Renal pelvis (tissue), 1 donor: ENCODE measurements at regions not wholly inside any gene's neighbourhood (a gene's known extent, or its start where the extent isn't known, plus 50 kb on each side); places are given as distances from the start of the nearest gene placed in this dataset.
A peak's percentile ranks its signal among the peaks of the same experiment; 100 is the strongest.

Experiments
- DNase-seq: peaks from one replicate; pipeline ENCODE4 v3.0.0-alpha.2; 2013

GRCh38 chr1:60428127-60428526 is 354.6 kb upstream of the C1orf87 start:
- DNase-seq = no peak

GRCh38 chr1:60427701-60428100 is 354.1 kb upstream of the C1orf87 start:
- DNase-seq = no peak

DNA sequence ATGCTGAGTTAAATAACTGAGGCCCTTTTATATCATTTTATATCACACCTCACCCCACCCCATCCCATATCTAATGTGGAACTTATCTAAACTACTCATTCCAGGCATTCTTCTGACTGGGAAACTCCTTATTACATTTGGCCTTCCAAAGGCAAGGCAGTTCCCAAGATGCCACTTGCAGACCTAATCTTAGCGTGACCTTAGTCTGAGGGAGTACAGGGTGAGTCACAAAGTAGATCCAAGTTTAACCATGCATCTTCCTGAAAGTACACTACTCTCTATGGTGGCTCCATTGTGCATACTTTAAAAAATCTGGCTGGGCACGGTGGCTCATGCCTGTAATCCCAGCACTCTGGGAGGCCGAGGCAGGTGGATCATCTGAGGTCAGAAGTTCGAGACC is 353.6 kb upstream of the C1orf87 start:
- DNase-seq = no peak

DNA sequence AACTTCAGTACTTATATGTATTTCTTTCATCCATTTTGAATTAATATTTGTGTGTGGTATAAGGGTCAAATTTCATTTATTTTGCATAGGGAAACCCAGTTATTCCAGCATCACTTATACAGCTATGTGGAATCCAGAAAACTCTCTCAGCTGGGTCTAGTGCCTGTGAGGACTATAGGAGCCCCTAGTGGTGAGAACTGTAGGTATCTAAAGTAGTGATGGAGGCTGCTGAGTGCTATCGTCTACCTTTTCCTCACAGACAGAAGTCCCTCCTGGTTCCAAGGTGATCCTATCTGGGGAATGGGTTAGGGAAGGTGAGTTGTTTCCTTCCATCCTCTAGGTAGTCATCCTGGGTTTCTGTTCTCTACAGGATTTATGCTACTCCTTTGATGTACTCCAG is 352.0 kb upstream of the C1orf87 start:
- no peak for DNase-seq

DNA sequence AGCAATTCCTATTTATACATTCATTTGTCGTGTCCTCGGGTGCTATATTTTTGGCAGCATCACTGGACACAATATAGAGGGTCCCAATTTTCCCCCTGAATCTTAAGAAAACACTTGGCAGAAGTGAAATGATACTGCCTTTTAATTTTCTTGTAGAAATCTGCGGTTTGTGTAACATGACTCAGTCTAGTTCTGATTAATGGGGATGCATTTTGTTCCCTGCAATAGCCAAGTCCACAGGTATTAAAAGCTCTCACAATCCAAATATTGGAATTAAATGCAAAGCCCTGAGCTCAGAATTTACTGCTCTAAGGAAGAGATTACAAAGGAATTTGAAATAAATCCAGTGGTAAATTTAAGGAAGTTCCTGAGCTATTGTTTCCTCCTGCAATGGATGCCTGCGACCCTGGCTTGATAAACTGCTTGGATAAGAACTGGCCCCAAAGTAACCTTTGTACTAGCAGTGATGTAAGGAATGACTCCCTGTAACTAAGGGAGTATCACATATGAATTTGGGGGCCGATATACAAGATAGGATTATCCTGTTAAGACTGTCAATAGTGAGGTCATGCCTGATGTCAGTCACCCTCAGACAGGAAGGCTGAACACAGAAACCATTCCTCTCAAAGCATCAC is 349.7 kb upstream of the C1orf87 start:
- DNase-seq = no peak

- DNase-seq = no peak
These were observed 348.4 kb upstream of the C1orf87 start for GRCh38 chr1:60421965-60422364.

GRCh38 chr1:60419023-60419422 is 345.5 kb upstream of the C1orf87 start:
- DNase-seq = no peak

DNA sequence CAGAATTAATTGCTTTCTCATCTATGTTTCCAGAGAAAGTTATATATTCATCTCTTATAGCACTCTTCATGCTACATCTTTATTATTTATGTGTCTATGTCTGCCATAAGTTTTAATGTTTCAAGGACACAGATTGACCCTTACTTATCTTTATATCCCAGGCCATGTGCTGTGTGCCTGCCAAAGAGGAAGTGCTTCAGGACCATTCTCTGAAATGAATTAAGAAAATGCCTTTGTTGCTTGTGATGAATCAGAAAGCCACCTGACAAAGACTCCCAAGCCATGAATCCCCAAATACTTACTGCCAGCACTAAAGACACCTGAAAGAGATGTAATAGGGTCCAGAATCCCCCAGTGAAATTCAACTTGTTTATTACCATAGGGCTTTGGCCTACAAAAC is 342.1 kb upstream of the C1orf87 start:
- no peak for DNase-seq

GRCh38 chr1:60413091-60413490 is 339.5 kb upstream of the C1orf87 start:
- no peak for DNase-seq

- no peak for DNase-seq
These were observed 338.0 kb upstream of the C1orf87 start for GRCh38 chr1:60411591-60411990.

DNA sequence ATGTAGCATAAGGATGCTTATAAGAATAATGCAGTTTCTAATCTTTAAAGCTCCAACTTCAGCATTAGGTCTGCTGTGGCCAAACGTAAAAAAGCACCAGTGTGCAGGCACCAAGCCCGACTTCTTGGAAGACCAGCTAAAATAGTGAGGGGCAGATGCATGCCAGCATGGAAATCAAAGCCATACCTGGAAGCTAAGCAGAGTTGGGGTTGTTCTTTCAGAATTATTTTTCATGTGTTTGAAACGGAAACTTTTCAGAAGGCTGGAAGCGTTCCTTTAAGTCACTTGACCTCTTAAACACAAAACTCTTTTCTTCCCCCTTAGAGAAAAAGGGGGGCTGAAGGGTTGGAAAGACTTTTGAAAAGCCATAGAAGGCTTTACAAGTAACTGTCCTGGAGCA is 329.2 kb upstream of the C1orf87 start:
- no peak for DNase-seq

GRCh38 chr1:60402216-60402615 is 328.6 kb upstream of the C1orf87 start:
- no peak for DNase-seq

GRCh38 chr1:60394436-60394835 is 320.9 kb upstream of the C1orf87 start:
- DNase-seq = no peak

GRCh38 chr1:60390593-60391282 is 317.2 kb upstream of the C1orf87 start:
- no peak for DNase-seq

- DNase-seq = no peak
These were observed 314.8 kb upstream of the C1orf87 start for GRCh38 chr1:60388092-60388987.

DNA sequence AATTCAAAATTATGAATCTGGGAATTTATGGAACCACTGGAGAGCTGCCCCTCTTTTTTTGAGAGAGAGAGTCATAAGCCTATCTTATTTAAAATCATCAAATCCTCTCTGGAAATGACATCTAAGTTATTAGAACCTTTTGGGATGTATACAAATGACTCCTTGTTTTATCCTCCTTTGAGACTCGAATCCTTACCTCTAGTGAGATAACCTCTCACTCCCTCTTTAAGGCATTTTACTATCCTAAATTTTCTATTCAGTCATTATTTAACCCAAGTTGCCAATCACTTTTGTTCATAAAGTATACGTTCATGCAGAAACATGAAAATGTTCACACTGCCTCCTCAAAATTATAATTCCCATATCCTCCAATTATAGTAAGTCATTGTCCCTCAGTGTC is 313.6 kb upstream of the C1orf87 start:
- DNase-seq = no peak

- no peak for DNase-seq
These were observed 312.7 kb upstream of the C1orf87 start for GRCh38 chr1:60386249-60386648.

DNA sequence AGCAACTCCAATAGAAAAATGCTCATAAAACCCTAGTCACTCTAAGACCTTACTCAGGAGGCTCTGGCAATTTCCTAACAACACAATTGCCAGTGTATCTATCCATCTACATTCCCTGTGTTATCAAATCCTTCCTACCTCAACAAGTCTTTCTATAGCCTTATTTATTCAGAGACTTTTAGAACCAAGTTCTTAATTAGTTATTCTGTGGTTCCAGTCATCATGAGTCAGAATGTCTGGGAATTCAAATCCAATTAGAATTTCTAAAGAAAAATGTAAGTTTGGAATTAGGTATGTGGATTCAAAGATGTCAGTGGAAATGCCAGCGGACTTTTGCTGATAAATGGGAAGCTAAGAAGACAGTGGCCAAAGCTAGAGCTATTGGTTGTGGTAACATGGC is 302.6 kb upstream of the C1orf87 start:
- no peak for DNase-seq

DNA sequence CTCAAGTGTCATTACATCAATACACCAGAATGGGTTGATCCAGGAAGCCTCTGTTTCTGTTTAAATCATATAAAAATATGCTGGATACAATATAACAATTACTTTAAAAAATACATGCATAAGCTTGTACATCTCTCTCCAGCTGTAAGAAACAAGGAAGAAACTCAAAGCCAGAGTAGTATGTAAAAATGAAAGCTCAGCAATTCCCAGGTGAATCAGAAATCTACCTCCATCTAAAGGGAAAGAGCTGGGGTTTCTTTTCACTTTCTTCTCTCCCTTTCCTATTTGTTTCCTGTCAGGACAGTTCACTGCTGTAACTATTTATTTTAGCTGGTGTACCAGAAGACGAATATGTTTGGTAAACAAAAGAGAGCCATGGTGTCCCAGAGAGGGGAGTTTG is 301.0 kb upstream of the C1orf87 start:
- DNase-seq = no peak

DNA sequence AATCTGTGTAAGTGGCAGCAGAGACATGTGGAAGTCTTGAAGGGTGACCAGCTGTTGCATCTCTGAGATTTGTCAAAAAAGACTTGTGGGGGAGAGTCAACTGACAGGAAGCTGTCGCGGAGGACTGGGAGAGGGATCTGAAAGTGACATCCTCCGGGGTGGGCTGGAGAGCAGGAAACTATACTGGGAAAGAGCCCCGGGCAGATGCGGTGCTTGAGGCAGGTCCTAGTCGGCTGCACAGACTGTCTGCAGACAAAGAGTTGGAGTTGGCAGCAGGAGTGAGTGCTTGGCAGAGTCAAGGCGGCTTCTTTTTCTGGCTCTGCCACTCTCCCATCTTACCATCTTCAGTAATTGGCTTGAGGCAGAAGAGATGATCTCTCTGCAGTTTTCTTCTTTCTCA is 294.0 kb upstream of the C1orf87 start:
- peak; percentile 11 for DNase-seq

- no peak for DNase-seq
These were observed 285.9 kb upstream of the C1orf87 start for GRCh38 chr1:60359431-60359830.

DNA sequence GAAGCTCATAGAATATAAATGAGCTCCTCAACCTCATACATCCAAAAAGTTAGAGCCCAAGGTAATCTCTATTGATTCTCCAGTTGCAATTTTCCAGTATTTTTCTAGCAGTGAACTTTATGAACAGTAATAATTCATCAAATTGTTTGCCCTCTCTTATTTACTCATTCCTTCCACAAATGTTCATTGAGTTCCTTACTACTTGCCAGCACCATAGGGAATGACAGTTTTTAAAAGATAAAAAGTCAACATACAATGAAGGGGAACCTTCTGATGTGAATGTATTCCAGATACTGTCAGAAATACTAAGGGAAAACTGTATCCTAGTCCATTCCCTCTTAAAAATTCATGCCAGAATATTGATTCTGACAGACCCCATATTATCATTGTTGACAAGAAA is 277.0 kb upstream of the C1orf87 start:
- no peak for DNase-seq

GRCh38 chr1:60348884-60349283 is 275.3 kb upstream of the C1orf87 start:
- no peak for DNase-seq
